ENCODE measurements at regions not wholly inside any gene's neighbourhood (a gene's known extent, or its start where the extent isn't known, plus 50 kb on each side); places are given as distances from the start of the nearest gene placed in this dataset.

DNA sequence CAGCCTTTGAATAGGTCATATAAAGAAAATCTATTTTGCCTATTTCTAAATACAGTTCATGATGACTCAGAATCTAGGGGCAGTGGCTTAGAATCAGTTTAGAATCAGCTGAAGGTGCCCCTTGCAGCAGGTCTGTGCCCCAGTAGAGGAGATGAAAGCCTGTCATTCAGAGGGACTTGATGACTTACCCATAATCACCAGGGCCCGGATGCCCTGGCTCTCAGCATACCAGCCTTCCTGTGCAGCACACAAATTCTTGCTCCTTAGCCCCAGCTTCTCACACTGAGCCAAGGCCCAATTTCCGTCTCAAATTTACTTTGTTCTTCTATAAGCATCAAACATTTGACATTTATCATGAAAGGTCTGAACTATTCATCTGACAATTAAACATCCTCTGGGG, 83.2 kb upstream of the EOMES start:
- TF ChIP-seq, protein P1, sequence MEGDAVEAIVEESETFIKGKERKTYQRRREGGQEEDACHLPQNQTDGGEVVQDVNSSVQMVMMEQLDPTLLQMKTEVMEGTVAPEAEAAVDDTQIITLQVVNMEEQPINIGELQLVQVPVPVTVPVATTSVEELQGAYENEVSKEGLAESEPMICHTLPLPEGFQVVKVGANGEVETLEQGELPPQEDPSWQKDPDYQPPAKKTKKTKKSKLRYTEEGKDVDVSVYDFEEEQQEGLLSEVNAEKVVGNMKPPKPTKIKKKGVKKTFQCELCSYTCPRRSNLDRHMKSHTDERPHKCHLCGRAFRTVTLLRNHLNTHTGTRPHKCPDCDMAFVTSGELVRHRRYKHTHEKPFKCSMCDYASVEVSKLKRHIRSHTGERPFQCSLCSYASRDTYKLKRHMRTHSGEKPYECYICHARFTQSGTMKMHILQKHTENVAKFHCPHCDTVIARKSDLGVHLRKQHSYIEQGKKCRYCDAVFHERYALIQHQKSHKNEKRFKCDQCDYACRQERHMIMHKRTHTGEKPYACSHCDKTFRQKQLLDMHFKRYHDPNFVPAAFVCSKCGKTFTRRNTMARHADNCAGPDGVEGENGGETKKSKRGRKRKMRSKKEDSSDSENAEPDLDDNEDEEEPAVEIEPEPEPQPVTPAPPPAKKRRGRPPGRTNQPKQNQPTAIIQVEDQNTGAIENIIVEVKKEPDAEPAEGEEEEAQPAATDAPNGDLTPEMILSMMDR (conservative IDR thresholded peaks at IDR 0.05; ENCODE audit: low read depth, low read length) = no peak
- no peak for TF ChIP-seq EZH2 (IDR thresholded peaks at IDR 0.05; ENCODE audit: borderline replicate concordance, low read depth, low read length, poor library complexity, severe bottlenecking)
